ENCODE measurements at regions not wholly inside any gene's neighbourhood (a gene's known extent, or its start where the extent isn't known, plus 50 kb on each side); places are given as distances from the start of the nearest gene placed in this dataset.
"Not testable (repeated sequence)": the region's sequence is repeated elsewhere in the genome, so short reads cannot be mapped to it uniquely, and the experiment has no call there.

DNA sequence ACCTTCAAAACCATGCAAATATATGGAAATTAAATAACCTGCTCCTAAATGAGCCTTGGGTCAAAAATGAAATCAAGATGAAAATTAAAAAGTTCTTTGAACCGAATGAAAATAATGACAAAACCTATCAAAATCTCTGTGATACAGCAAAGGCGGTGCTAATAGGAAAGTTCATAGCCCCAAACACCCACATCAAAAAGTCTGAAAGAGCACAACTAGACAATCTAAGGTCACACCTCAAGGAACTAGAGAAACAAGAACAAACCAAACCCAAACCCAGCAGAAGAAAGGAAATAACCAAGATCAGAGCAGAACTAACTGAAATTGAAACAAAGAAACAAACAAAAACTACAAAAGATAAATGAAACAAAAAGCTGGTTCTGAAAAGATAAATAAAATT is 477.7 kb upstream of the ARHGEF26 start:
- not testable (repeated sequence) for H3K27me3 ChIP-seq (ENCODE audit: control insufficient read depth in 3 of 3, insufficient read depth in 3 of 3, low read length in 3 of 3); H3K9me3 ChIP-seq (ENCODE audit: control insufficient read depth in 2 of 2, insufficient read depth in 1 of 2, low read depth in 1 of 2, low read length in 1 of 2); DNase-seq; H3K36me3 ChIP-seq (ENCODE audit: control insufficient read depth in 3 of 3, insufficient read depth in 2 of 3, low read depth in 1 of 3, low read length in 3 of 3); H3K4me3 ChIP-seq (ENCODE audit: low read depth in 1 of 3, low read length in 3 of 3); H3K27ac ChIP-seq (ENCODE audit: low read depth in 1 of 3, low read length in 2 of 3); FAIRE-seq
- H3K4me1 ChIP-seq (ENCODE audit: control insufficient read depth in 3 of 3, insufficient read depth in 2 of 3, low read depth in 1 of 3, low read length in 2 of 3), result peaks cover 0 to 18% (median 3%) of the 10 kb centered on the region in 3 donors
- 39 to 74% (median 71%) methylated on average over 2 of the region's 2 CpGs for WGBS, 3 donors

DNA sequence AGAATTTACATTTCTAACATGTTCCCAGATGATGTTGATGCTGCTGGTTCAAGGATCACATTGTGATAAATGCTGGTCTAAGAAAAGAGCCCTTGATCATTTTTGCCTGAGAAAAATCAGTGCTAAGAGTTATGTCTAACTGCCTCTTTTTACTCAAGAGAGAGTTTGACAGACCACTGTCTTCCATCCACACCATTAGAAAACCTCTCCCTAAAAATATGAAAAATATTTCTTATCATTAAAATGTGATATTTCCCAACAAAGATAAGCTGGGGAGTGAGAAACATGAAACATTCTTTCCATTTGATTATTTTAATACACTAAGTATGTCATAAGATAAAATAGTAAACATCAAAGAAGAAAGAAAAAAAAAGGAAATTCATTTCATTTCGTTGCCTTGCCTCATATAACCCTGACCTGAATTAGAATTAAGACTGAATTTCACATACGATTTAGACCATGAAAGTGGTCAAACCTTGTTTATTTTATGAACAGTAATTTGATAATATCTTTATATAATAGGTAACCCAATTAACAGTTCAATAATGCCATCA is 471.8 kb upstream of the ARHGEF26 start:
- Histone ChIP-seq H3K9me3 (ENCODE audit: control insufficient read depth in 2 of 2, insufficient read depth in 1 of 2, low read depth in 1 of 2, low read length in 1 of 2) (no peaks in the 10 kb centered on the region), H3K4me3 (ENCODE audit: low read depth in 1 of 3, low read length in 3 of 3) (no peak overlapping the region), H3K27me3 (ENCODE audit: control insufficient read depth in 3 of 3, insufficient read depth in 3 of 3, low read length in 3 of 3) (no peaks in the 10 kb centered on the region), H3K27ac (ENCODE audit: low read depth in 1 of 3, low read length in 2 of 3) (no peak overlapping the region), H3K4me1 (ENCODE audit: control insufficient read depth in 3 of 3, insufficient read depth in 2 of 3, low read depth in 1 of 3, low read length in 2 of 3) (no peaks in the 10 kb centered on the region), H3K36me3 (ENCODE audit: control insufficient read depth in 3 of 3, insufficient read depth in 2 of 3, low read depth in 1 of 3, low read length in 3 of 3) (no peaks in the 10 kb centered on the region)
- 57 to 74% (median 74%) methylated on average over 2 of the region's 2 CpGs for WGBS, 3 donors
- FAIRE-seq (no peak), DNase-seq (no peak)

DNA sequence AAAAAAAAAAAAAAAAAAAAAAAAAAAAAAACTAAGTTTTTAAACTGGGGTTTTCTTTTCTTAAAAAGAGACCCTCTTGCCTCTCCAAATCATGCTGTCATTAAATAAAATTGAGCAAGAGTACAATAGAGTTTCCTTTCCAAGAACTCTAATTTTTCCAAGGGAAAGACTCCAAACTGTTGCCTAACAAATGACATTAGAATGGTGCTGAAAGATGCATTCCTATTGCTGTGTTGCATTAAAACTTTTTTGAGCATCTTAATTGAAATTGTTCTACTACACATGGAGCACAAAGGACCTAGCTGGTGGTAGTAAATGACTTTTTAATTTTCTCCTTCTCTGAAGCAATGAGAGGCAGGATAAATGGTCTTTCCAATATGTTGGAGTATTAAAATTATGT is 469.1 kb upstream of the ARHGEF26 start:
- Histone ChIP-seq H3K36me3 (ENCODE audit: control insufficient read depth in 3 of 3, insufficient read depth in 2 of 3, low read depth in 1 of 3, low read length in 3 of 3) (no peaks in the 10 kb centered on the region), H3K27me3 (ENCODE audit: control insufficient read depth in 3 of 3, insufficient read depth in 3 of 3, low read length in 3 of 3) (no peaks in the 10 kb centered on the region), H3K9me3 (ENCODE audit: control insufficient read depth in 2 of 2, insufficient read depth in 1 of 2, low read depth in 1 of 2, low read length in 1 of 2) (no peaks in the 10 kb centered on the region), H3K4me3 (ENCODE audit: low read depth in 1 of 3, low read length in 3 of 3) (no peak overlapping the region), H3K27ac (ENCODE audit: low read depth in 1 of 3, low read length in 2 of 3) (no peak overlapping the region), H3K4me1 (ENCODE audit: control insufficient read depth in 3 of 3, insufficient read depth in 2 of 3, low read depth in 1 of 3, low read length in 2 of 3) (no peaks in the 10 kb centered on the region)
- no peak for DNase-seq
- no peak for FAIRE-seq

DNA sequence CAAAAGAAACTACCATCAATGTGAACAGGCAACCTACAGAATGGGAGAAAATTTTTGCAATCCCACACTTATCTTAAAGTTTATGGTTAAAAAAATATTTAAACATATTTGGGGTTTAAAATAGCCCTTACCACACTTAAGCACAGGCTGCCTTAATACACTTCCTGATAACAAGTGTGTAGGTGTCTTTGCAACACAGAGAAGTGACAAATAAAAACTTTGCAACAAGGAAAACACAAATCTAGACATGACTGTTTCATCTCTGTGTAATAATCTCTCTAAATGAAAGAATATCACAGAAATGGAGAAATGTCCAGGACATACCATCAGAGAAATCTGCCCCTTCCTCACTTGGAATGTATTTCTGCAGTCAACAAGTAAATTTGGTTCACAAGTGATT is 464.1 kb upstream of the ARHGEF26 start:
- DNase-seq, result no peak
- FAIRE-seq, result no peak
- peaks cover 0 to 6% (median 0%) of the 10 kb centered on the region in 3 donors for H3K4me1 ChIP-seq (ENCODE audit: control insufficient read depth in 3 of 3, insufficient read depth in 2 of 3, low read depth in 1 of 3, low read length in 2 of 3)
- no peaks in the 10 kb centered on the region for H3K36me3 ChIP-seq (ENCODE audit: control insufficient read depth in 3 of 3, insufficient read depth in 2 of 3, low read depth in 1 of 3, low read length in 3 of 3)
- H3K4me3 ChIP-seq (ENCODE audit: low read depth in 1 of 3, low read length in 3 of 3), result no peak overlapping the region
- H3K27ac ChIP-seq (ENCODE audit: low read depth in 1 of 3, low read length in 2 of 3), result peak overlapping the region in 1 of 3 donors; percentile 53
- no peaks in the 10 kb centered on the region for H3K9me3 ChIP-seq (ENCODE audit: control insufficient read depth in 2 of 2, insufficient read depth in 1 of 2, low read depth in 1 of 2, low read length in 1 of 2)
- no peaks in the 10 kb centered on the region for H3K27me3 ChIP-seq (ENCODE audit: control insufficient read depth in 3 of 3, insufficient read depth in 3 of 3, low read length in 3 of 3)

DNA sequence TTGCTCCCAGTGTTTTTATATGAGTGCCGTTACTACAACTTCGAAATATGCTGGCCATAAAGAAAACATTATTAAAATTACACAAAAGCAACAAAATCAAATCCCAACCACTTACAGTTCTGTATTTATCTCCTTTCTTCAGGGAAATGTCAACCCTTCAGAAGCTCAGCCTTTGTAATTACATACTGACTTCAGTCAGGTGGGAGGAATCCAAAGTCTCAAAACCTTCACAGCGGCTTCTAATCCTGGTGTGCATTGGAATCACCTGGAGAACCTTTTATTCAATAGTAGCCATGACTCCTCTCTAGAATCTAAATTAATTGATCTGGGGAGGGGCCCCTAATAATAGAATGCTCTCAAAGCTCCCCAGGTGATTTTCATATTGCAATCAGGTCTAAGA is 463.7 kb upstream of the ARHGEF26 start:
- peak in 1 of 2 donors; percentile 62 for DNase-seq
- no peak for FAIRE-seq
- no peaks in the 10 kb centered on the region for H3K36me3 ChIP-seq (ENCODE audit: control insufficient read depth in 3 of 3, insufficient read depth in 2 of 3, low read depth in 1 of 3, low read length in 3 of 3)
- peaks cover 0 to 6% (median 0%) of the 10 kb centered on the region in 3 donors for H3K4me1 ChIP-seq (ENCODE audit: control insufficient read depth in 3 of 3, insufficient read depth in 2 of 3, low read depth in 1 of 3, low read length in 2 of 3)
- 85 to 87% (median 86%) methylated on average over 3 of the region's 3 CpGs for WGBS, 3 donors
- peak overlapping the region in 1 of 3 donors; percentile 53 for H3K27ac ChIP-seq (ENCODE audit: low read depth in 1 of 3, low read length in 2 of 3)
- H3K4me3 ChIP-seq (ENCODE audit: low read depth in 1 of 3, low read length in 3 of 3), result no peak overlapping the region
- no peaks in the 10 kb centered on the region for H3K27me3 ChIP-seq (ENCODE audit: control insufficient read depth in 3 of 3, insufficient read depth in 3 of 3, low read length in 3 of 3)
- no peaks in the 10 kb centered on the region for H3K9me3 ChIP-seq (ENCODE audit: control insufficient read depth in 2 of 2, insufficient read depth in 1 of 2, low read depth in 1 of 2, low read length in 1 of 2)

DNA sequence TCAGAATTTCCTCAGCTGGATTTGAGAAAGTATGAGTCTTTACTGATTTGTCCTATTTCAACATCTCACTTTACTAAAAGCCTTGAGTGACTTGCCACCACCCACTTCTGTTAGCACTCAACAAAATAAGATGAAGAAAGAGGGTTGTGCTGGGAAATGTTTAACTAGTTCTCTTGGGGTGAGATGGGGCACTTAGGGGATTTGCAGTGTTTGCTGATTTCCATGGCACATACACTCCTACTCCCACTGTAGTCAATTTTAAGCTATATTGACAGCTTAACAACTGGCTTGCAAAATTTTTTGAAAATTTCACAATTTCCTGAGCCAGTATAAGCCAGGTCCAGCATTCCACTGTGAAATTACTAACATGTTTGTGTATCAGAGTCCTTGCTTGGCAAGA is 463.1 kb upstream of the ARHGEF26 start:
- Histone ChIP-seq H3K4me1 (ENCODE audit: control insufficient read depth in 3 of 3, insufficient read depth in 2 of 3, low read depth in 1 of 3, low read length in 2 of 3) (peaks cover 0 to 6% (median 0%) of the 10 kb centered on the region in 3 donors), H3K27ac (ENCODE audit: low read depth in 1 of 3, low read length in 2 of 3) (peak overlapping the region in 1 of 3 donors; percentile 53), H3K27me3 (ENCODE audit: control insufficient read depth in 3 of 3, insufficient read depth in 3 of 3, low read length in 3 of 3) (no peaks in the 10 kb centered on the region), H3K4me3 (ENCODE audit: low read depth in 1 of 3, low read length in 3 of 3) (no peak overlapping the region), H3K9me3 (ENCODE audit: control insufficient read depth in 2 of 2, insufficient read depth in 1 of 2, low read depth in 1 of 2, low read length in 1 of 2) (no peaks in the 10 kb centered on the region), H3K36me3 (ENCODE audit: control insufficient read depth in 3 of 3, insufficient read depth in 2 of 3, low read depth in 1 of 3, low read length in 3 of 3) (no peaks in the 10 kb centered on the region)
- no peak for FAIRE-seq
- peak in 1 of 2 donors; percentile 69 for DNase-seq

DNA sequence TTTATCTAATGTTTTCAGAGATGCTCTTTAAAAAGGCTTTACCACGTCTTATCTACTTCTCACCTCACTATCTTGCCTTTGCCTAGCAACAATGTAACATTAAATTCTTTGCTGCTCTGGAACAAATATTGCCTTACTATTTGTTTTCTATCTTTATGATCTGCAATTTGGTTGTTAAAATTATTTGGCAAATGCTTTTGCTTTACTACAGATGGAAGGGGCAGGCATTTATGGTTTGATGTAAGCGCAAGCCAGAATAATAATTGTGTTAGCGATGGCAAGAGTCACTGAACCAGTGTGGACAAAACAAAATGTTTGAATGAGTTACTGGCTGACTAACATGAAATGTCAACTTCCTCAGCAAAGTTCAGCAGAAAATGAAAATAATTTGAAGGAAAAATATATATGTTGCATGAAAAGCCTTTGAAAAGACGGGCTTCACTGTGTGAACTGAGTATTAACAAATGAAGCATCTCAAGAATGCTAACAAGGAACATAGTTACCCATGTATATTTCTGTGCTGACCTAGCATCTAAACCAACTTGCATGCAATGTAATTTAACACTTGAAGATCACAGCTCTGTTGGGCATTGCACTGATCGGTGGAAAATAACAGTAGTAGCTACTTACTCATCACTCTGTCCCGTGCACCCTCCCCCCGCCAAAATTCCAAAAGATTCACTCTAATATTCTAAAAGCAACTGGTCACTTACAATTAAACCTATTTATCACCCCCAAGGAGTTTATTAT is 454.0 kb upstream of the ARHGEF26 start:
- Histone ChIP-seq H3K4me1 (ENCODE audit: control insufficient read depth in 3 of 3, insufficient read depth in 2 of 3, low read depth in 1 of 3, low read length in 2 of 3) (no peaks in the 10 kb centered on the region), H3K27me3 (ENCODE audit: control insufficient read depth in 3 of 3, insufficient read depth in 3 of 3, low read length in 3 of 3) (no peaks in the 10 kb centered on the region), H3K27ac (ENCODE audit: low read depth in 1 of 3, low read length in 2 of 3) (no peak overlapping the region), H3K9me3 (ENCODE audit: control insufficient read depth in 2 of 2, insufficient read depth in 1 of 2, low read depth in 1 of 2, low read length in 1 of 2) (peaks cover 0 to 5% of the 10 kb centered on the region in 2 donors), H3K4me3 (ENCODE audit: low read depth in 1 of 3, low read length in 3 of 3) (no peak overlapping the region), H3K36me3 (ENCODE audit: control insufficient read depth in 3 of 3, insufficient read depth in 2 of 3, low read depth in 1 of 3, low read length in 3 of 3) (no peaks in the 10 kb centered on the region)
- no peak for FAIRE-seq
- 31 to 54% (median 47%) methylated on average over 7 of the region's 7 CpGs for WGBS, 3 donors
- peak in 1 of 2 donors; percentile 11 for DNase-seq

DNA sequence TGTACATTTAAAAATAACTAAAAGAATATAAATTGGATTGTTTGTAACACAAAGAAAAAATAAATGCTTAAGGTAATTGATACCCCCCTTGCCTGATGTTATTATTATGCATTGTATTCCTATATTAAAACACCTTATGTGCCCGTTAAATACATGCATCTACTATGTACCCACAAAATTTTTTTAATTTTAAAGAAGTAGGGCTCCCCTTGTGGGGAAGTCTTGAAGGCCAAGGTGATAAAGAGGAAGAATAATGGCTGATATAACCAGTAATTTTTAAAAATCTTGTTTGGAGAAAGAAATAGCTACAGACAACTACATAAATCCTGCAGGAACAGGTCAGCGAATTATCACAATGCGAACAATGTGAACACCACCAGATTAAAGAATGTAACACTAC is 451.7 kb upstream of the ARHGEF26 start:
- H3K4me1 ChIP-seq (ENCODE audit: control insufficient read depth in 3 of 3, insufficient read depth in 2 of 3, low read depth in 1 of 3, low read length in 2 of 3), result peaks cover 0 to 5% (median 0%) of the 10 kb centered on the region in 3 donors
- no peak overlapping the region for H3K4me3 ChIP-seq (ENCODE audit: low read depth in 1 of 3, low read length in 3 of 3)
- H3K36me3 ChIP-seq (ENCODE audit: control insufficient read depth in 3 of 3, insufficient read depth in 2 of 3, low read depth in 1 of 3, low read length in 3 of 3), result no peaks in the 10 kb centered on the region
- no peaks in the 10 kb centered on the region for H3K9me3 ChIP-seq (ENCODE audit: control insufficient read depth in 2 of 2, insufficient read depth in 1 of 2, low read depth in 1 of 2, low read length in 1 of 2)
- no peaks in the 10 kb centered on the region for H3K27me3 ChIP-seq (ENCODE audit: control insufficient read depth in 3 of 3, insufficient read depth in 3 of 3, low read length in 3 of 3)
- WGBS, 3 donors, result 86 to 94% (median 89%) methylated on average over 3 of the region's 3 CpGs
- no peak overlapping the region for H3K27ac ChIP-seq (ENCODE audit: low read depth in 1 of 3, low read length in 2 of 3)
- DNase-seq, result no peak
- no peak for FAIRE-seq

DNA sequence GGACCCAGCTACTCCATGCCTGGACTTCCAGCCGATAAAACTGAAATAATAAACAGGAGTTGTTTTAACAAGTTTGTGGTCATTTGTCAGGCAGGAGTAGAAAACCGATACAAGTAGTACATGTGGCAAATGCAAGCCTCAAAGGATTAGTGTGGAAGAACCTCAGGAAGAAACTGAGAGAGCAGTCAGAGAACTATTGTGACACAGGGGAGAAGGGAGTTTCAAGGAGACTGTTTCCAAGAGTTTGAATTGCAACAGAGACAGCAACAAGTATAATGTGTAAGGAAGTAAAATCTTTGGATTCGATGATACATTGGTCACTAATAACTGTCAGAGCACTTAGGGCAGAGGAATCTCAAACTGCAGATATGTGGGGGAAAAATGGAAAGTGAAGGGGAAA is 450.6 kb upstream of the ARHGEF26 start:
- 61 to 84% (median 63%) methylated on average over 3 of the region's 3 CpGs for WGBS, 3 donors
- H3K9me3 ChIP-seq (ENCODE audit: control insufficient read depth in 2 of 2, insufficient read depth in 1 of 2, low read depth in 1 of 2, low read length in 1 of 2), result no peaks in the 10 kb centered on the region
- H3K27ac ChIP-seq (ENCODE audit: low read depth in 1 of 3, low read length in 2 of 3), result no peak overlapping the region
- FAIRE-seq, result no peak
- no peaks in the 10 kb centered on the region for H3K27me3 ChIP-seq (ENCODE audit: control insufficient read depth in 3 of 3, insufficient read depth in 3 of 3, low read length in 3 of 3)
- no peaks in the 10 kb centered on the region for H3K36me3 ChIP-seq (ENCODE audit: control insufficient read depth in 3 of 3, insufficient read depth in 2 of 3, low read depth in 1 of 3, low read length in 3 of 3)
- H3K4me3 ChIP-seq (ENCODE audit: low read depth in 1 of 3, low read length in 3 of 3), result no peak overlapping the region
- DNase-seq, result no peak
- H3K4me1 ChIP-seq (ENCODE audit: control insufficient read depth in 3 of 3, insufficient read depth in 2 of 3, low read depth in 1 of 3, low read length in 2 of 3), result peaks cover 0 to 5% (median 0%) of the 10 kb centered on the region in 3 donors
